Neural progenitor cell (in vitro differentiated cells): ENCODE measurements at regions not wholly inside any gene's neighbourhood (a gene's known extent, or its start where the extent isn't known, plus 50 kb on each side); places are given as distances from the start of the nearest gene placed in this dataset.

Experiments used
- DNase-seq: peaks from one replicate; pipeline ENCODE4 v3.0.0-alpha.2; 2016; ENCODE audit warnings: low spot score
- H2AFZ ChIP-seq: fragments of 200-600 bp; sonication (generic); replicated peaks from 2 replicates; pipeline ENCODE4 v1.6.1; 2016; ENCODE audit warnings: antibody characterized with exemption
- H3F3A ChIP-seq: fragments of 200-600 bp; sonication (generic); 2 replicates; pipeline ENCODE4 v1.6.1; 2016; ENCODE audit warnings: antibody characterized with exemption, low read depth
- H3K27ac ChIP-seq: fragments of 200-600 bp; sonication (generic); 2 replicates; pipeline ENCODE4 v1.5.1; 2016; ENCODE audit warnings: mild to moderate bottlenecking
- H3K27me3 ChIP-seq: fragments of 200-600 bp; sonication (generic); 2 replicates; pipeline ENCODE4 v1.6.1; 2016; ENCODE audit warnings: mild to moderate bottlenecking, moderate library complexity
- H3K36me3 ChIP-seq: fragments of 200-600 bp; sonication (generic); 2 replicates; pipeline ENCODE4 v1.5.1; 2016
- H3K4me1 ChIP-seq: fragments of 200-600 bp; sonication (generic); 2 replicates; pipeline ENCODE4 v1.6.1; 2016; ENCODE audit warnings: mixed run types
- H3K4me2 ChIP-seq: fragments of 200-600 bp; sonication (generic); 2 replicates; pipeline ENCODE4 v1.6.1; 2016
- H3K4me3 ChIP-seq: fragments of 200-600 bp; sonication (generic); 2 replicates; pipeline ENCODE4 v1.5.1; 2016
- H3K79me2 ChIP-seq: fragments of 200-600 bp; sonication (generic); 2 replicates; pipeline ENCODE4 v1.6.1; 2016; ENCODE audit warnings: low read depth
- H3K9ac ChIP-seq: fragments of 200-600 bp; sonication (generic); 2 replicates; pipeline ENCODE4 v1.6.1; 2016
- H3K9me3 ChIP-seq: fragments of 200-600 bp; sonication (generic); 2 replicates; pipeline ENCODE4 v1.5.1; 2016; ENCODE audit warnings: low read depth
- H4K20me1 ChIP-seq: fragments of 200-600 bp; sonication (generic); 2 replicates; pipeline ENCODE4 v1.6.1; 2016; ENCODE audit warnings: low read depth
- H3K27ac Mint-ChIP-seq: 3 replicates; pipeline ENCODE4 v1.8.0; 2021; ENCODE audit warnings: mixed read lengths
- H3K27me3 Mint-ChIP-seq: 2 replicates; pipeline ENCODE4 v1.8.0; 2022; ENCODE audit warnings: low read depth, mild to moderate bottlenecking, inconsistent platforms, moderate library complexity, mixed read lengths; ENCODE audit not compliant: insufficient read depth
- H3K36me3 Mint-ChIP-seq: 3 replicates; pipeline ENCODE4 v1.8.0; 2021; ENCODE audit warnings: mixed read lengths
- H3K4me1 Mint-ChIP-seq: 3 replicates; pipeline ENCODE4 v1.8.0; 2021; ENCODE audit warnings: mixed read lengths
- H3K4me3 Mint-ChIP-seq: 3 replicates; pipeline ENCODE4 v1.8.0; 2021; ENCODE audit warnings: mild to moderate bottlenecking, moderate library complexity, mixed read lengths
- H3K9me3 Mint-ChIP-seq: 3 replicates; pipeline ENCODE4 v1.8.0; 2020; ENCODE audit warnings: mixed read lengths
- EZH2phosphoT487 ChIP-seq: fragments of 200-600 bp; sonication (generic); IDR thresholded peaks from 2 replicates; pipeline ENCODE4 v1.6.1; 2017; ENCODE audit warnings: antibody characterized with exemption
- TF ChIP-seq, protein P1 (sequence below): fragments of 200-600 bp; sonication (generic); IDR thresholded peaks from 2 replicates; pipeline ENCODE4 v1.5.1; 2017; ENCODE audit warnings: antibody characterized with exemption, mild to moderate bottlenecking

DNA sequence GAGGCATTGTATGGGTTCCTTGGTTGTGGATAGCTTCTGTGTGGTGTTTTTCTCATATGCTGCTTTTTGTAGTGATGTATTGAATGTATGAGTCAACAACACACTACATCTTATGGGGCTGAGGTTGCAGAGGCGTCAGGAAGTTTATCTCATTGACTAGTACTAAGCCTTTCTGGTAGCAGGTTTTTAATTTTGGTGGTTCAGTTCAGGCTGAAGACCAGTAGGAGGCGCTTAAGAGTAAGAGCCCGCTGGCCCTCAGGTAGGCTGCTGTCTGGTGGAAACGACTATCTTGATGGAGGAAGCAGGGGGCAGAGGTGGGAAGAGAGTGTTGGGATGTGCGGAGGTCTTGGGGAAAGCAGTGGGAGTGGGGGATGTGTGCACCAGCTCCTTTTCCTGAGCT, 62.4 kb downstream of the RTP4 start:
- no peaks in the 10 kb centered on the region for H3K79me2 ChIP-seq
- H3K9ac ChIP-seq = no peak overlapping the region
- no peak overlapping the region for H3K4me2 ChIP-seq
- H3K27me3 Mint-ChIP-seq = peaks cover 2% of the 10 kb centered on the region
- no peaks in the 10 kb centered on the region for H3F3A ChIP-seq
- no peak for TF ChIP-seq EZH2phosphoT487
- TF ChIP-seq, protein P1, sequence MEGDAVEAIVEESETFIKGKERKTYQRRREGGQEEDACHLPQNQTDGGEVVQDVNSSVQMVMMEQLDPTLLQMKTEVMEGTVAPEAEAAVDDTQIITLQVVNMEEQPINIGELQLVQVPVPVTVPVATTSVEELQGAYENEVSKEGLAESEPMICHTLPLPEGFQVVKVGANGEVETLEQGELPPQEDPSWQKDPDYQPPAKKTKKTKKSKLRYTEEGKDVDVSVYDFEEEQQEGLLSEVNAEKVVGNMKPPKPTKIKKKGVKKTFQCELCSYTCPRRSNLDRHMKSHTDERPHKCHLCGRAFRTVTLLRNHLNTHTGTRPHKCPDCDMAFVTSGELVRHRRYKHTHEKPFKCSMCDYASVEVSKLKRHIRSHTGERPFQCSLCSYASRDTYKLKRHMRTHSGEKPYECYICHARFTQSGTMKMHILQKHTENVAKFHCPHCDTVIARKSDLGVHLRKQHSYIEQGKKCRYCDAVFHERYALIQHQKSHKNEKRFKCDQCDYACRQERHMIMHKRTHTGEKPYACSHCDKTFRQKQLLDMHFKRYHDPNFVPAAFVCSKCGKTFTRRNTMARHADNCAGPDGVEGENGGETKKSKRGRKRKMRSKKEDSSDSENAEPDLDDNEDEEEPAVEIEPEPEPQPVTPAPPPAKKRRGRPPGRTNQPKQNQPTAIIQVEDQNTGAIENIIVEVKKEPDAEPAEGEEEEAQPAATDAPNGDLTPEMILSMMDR = peak; percentile 37
- H3K36me3 Mint-ChIP-seq = no peaks in the 10 kb centered on the region
- H3K4me3 Mint-ChIP-seq = no peak overlapping the region
- no peak overlapping the region for H3K27ac Mint-ChIP-seq
- H3K4me3 ChIP-seq = no peak overlapping the region
- no peaks in the 10 kb centered on the region for H3K27me3 ChIP-seq
- no peaks in the 10 kb centered on the region for H3K4me1 Mint-ChIP-seq
- no peaks in the 10 kb centered on the region for H3K4me1 ChIP-seq
- no peak overlapping the region for H3K27ac ChIP-seq
- no peaks in the 10 kb centered on the region for H3K9me3 ChIP-seq
- H4K20me1 ChIP-seq = no peaks in the 10 kb centered on the region
- no peak overlapping the region for H2AFZ ChIP-seq
- H3K36me3 ChIP-seq = no peaks in the 10 kb centered on the region
- peaks cover 6% of the 10 kb centered on the region for H3K9me3 Mint-ChIP-seq
- no peak for DNase-seq
